SK-N-SH (cell line): ENCODE measurements at regions not wholly inside any gene's neighbourhood (a gene's known extent, or its start where the extent isn't known, plus 50 kb on each side); places are given as distances from the start of the nearest gene placed in this dataset.

ENCODE experiments used
- CTCF ChIA-PET: fragments of 300-600, 350-600 bp; formaldehyde crosslinking; extraction: SDS; loops from one replicate; lab custom pipeline; 2021; lab: Yijun Ruan, JAX
- POLR2A ChIA-PET: fragments of 350-600 bp; sonication (Branson Sonifier 250); formaldehyde crosslinking; extraction: SDS; loops from one replicate; lab custom pipeline; 2020; ENCODE audit warnings: antibody characterized with exemption, inconsistent platforms; lab: Yijun Ruan, JAX
- DNase-seq: peaks from one replicate; pipeline ENCODE4 v3.0.0; 2012
- H2AFZ ChIP-seq: fragments of 200-600 bp; sonication (generic); 2 replicates; pipeline ENCODE4 v1.8.1; 2016; ENCODE audit warnings: antibody characterized with exemption, mild to moderate bottlenecking, low read depth
- H3F3A ChIP-seq: fragments of 200-600 bp; sonication (generic); replicated peaks from 2 replicates; pipeline ENCODE3; 2016; ENCODE audit warnings: antibody characterized with exemption, mild to moderate bottlenecking; ENCODE audit not compliant: insufficient read depth
- H3K27ac ChIP-seq, 2 experiments: fragments of 200-500 bp in 1 of 2; fragments of 200-600 bp in 1 of 2; sonication (Bioruptor generic) in 1 of 2; sonication (generic), shearing (Covaris generic) in 1 of 2; 2 replicates each; pipeline versions ENCODE4 v1.5.1 to v1.6.1; 2014 to 2016; ENCODE audit warnings: low read depth in 2 of 2, inconsistent platforms in 1 of 2, low read length in 1 of 2, mild to moderate bottlenecking in 1 of 2, mixed read lengths in 1 of 2
- H3K27me3 ChIP-seq: fragments of 200-600 bp; sonication (generic), shearing (Covaris generic); 2 replicates; pipeline ENCODE4 v1.6.1; 2016; ENCODE audit warnings: mixed run types; ENCODE audit not compliant: insufficient read depth
- H3K36me3 ChIP-seq, 2 experiments: fragments of 200-500 bp in 1 of 2; fragments of 200-600 bp in 1 of 2; sonication (Bioruptor generic) in 1 of 2; sonication (generic) in 1 of 2; replicated peaks in 1 of 2; 2 replicates each; pipeline versions ENCODE3 to v1.5.1; 2014 to 2016; ENCODE audit warnings: low read length in 1 of 2, mild to moderate bottlenecking in 1 of 2; ENCODE audit not compliant: insufficient read depth in 2 of 2, control insufficient read depth in 1 of 2
- H3K4me1 ChIP-seq, 2 experiments: fragments of 200-500 bp in 1 of 2; fragments of 200-600 bp in 1 of 2; sonication (Bioruptor generic) in 1 of 2; sonication (generic), shearing (Covaris generic) in 1 of 2; 2 replicates each; pipeline versions ENCODE4 v1.5.1 to v1.6.1; 2014 to 2016; ENCODE audit warnings: low read depth in 1 of 2, low read length in 1 of 2, mixed run types in 1 of 2; ENCODE audit not compliant: insufficient read depth in 2 of 2, control insufficient read depth in 1 of 2
- H3K4me2 ChIP-seq: fragments of 200-600 bp; sonication (generic), shearing (Covaris generic); 2 replicates; pipeline ENCODE4 v1.6.1; 2017; ENCODE audit warnings: mixed run types
- H3K4me3 ChIP-seq, 2 experiments: fragments of 200-500 bp in 1 of 2; fragments of 200-600 bp in 1 of 2; sonication (Bioruptor generic) in 1 of 2; sonication (generic), shearing (Covaris generic) in 1 of 2; 2 replicates each; pipeline versions ENCODE4 v1.5.1 to v1.8.1; 2014 to 2016; ENCODE audit warnings: low read depth in 2 of 2, inconsistent platforms in 1 of 2, low read length in 1 of 2, mild to moderate bottlenecking in 1 of 2, mixed read lengths in 1 of 2, moderate library complexity in 1 of 2
- H3K79me2 ChIP-seq: fragments of 200-600 bp; sonication (generic); 2 replicates; pipeline ENCODE4 v1.8.1; 2017; ENCODE audit warnings: mild to moderate bottlenecking; ENCODE audit not compliant: insufficient read depth
- H3K9ac ChIP-seq: fragments of 200-600 bp; sonication (generic); 2 replicates; pipeline ENCODE4 v1.6.1; 2017; ENCODE audit warnings: mixed run types
- H3K9me2 ChIP-seq: fragments of 200-600 bp; sonication (generic); 2 replicates; pipeline ENCODE4 v1.6.1; 2017; ENCODE audit warnings: mixed run types
- H3K9me3 ChIP-seq: fragments of 200-600 bp; sonication (generic); 2 replicates; pipeline ENCODE4 v1.6.1; 2017; ENCODE audit warnings: mixed run types, mild to moderate bottlenecking, moderate library complexity
- H4K20me1 ChIP-seq: fragments of 200-600 bp; sonication (generic); 2 replicates; pipeline ENCODE4 v1.6.1; 2017; ENCODE audit warnings: mild to moderate bottlenecking, mixed run types; ENCODE audit not compliant: insufficient read depth
- CHD2 ChIP-seq: fragments of 150-350 bp; IDR thresholded peaks from 2 replicates; pipeline ENCODE4 v1.6.1; 2018; ENCODE audit warnings: low read length; ENCODE audit not compliant: partially characterized antibody
- CTCF ChIP-seq: fragments of 200-600 bp; sonication (generic); IDR thresholded peaks from 2 replicates; pipeline ENCODE4 v1.6.1; 2017; ENCODE audit warnings: antibody characterized with exemption, mild to moderate bottlenecking, moderate library complexity
- GATA2 ChIP-seq: sonication (generic); formaldehyde crosslinking; IDR thresholded peaks from 2 replicates; pipeline ENCODE4 v1.5.0; 2020; ENCODE audit warnings: mild to moderate bottlenecking, missing genetic modification reagents
- MAX ChIP-seq: IDR thresholded peaks from 2 replicates; pipeline ENCODE4 v1.4.0; 2012; ENCODE audit warnings: low read depth
- NRF1 ChIP-seq: IDR thresholded peaks from 2 replicates; pipeline ENCODE4 v1.6.1; 2012; ENCODE audit warnings: low read depth, mild to moderate bottlenecking, low read length
- RAD21 ChIP-seq: IDR thresholded peaks from 2 replicates; pipeline ENCODE4 v1.6.1; 2012; ENCODE audit warnings: mild to moderate bottlenecking, low read length
- RXRA ChIP-seq: IDR thresholded peaks from 2 replicates; pipeline ENCODE4 v1.4.0; 2012; ENCODE audit warnings: low read depth, mild to moderate bottlenecking, borderline replicate concordance
- TCF12 ChIP-seq: IDR thresholded peaks from 2 replicates; pipeline ENCODE4 v1.4.0; 2012
- YY1 ChIP-seq: IDR thresholded peaks from 2 replicates; pipeline ENCODE4 v1.4.0; 2012; ENCODE audit warnings: low read depth, mild to moderate bottlenecking
- ZBTB33 ChIP-seq: IDR thresholded peaks from 2 replicates; pipeline ENCODE4 v1.4.0; 2012; ENCODE audit warnings: low read depth, borderline replicate concordance
- WGBS: methylation state at CpG from one replicate; pipeline ENCODE4 v1.1.6; 2017; ENCODE audit warnings: low lambda C conversion rate; 5-methylcytosine and 5-hydroxymethylcytosine counted together

- TF ChIP-seq ZBTB33, result no peak
- no peak for TF ChIP-seq NRF1
- TF ChIP-seq TCF12, result peak; percentile 87
Measured at GRCh38 chr10:65341323-65341925, 1584.4 kb upstream of the LRRTM3 start (continued).

GRCh38 chr10:65342245-65342644, 1583.6 kb upstream of the LRRTM3 start:
- no peaks in the 10 kb centered on the region for H3K36me3 ChIP-seq
- ChIA-PET CTCF (no interaction called here), POLR2A (no interaction called here)
- no peak overlapping the region for H3K4me2 ChIP-seq
- no peak overlapping the region for H3K9ac ChIP-seq
- H2AFZ ChIP-seq, result no peak overlapping the region
- no peaks in the 10 kb centered on the region for H3K9me3 ChIP-seq
- H3F3A ChIP-seq, result no peaks in the 10 kb centered on the region
- peaks cover 0 to 11% of the 10 kb centered on the region in 2 experiments; a peak in 3 of 4 replicates for H3K4me1 ChIP-seq
- no peaks in the 10 kb centered on the region for H3K9me2 ChIP-seq
- no peak overlapping the region for H3K4me3 ChIP-seq
- TF ChIP-seq CHD2 (no peak), MAX (no peak), NRF1 (no peak), CTCF (no peak), RAD21 (no peak), RXRA (no peak)
- 75% methylated on average over 1 of the region's 1 CpG for WGBS
- no peaks in the 10 kb centered on the region for H3K79me2 ChIP-seq
- no peak for DNase-seq
- H3K27ac ChIP-seq, result peak overlapping the region in 1 of 2 experiments; percentile 90; a peak in 2 of 4 replicates
- H4K20me1 ChIP-seq, result no peaks in the 10 kb centered on the region
- no peaks in the 10 kb centered on the region for H3K27me3 ChIP-seq

- no peaks in the 10 kb centered on the region for H3F3A ChIP-seq
- H4K20me1 ChIP-seq, result no peaks in the 10 kb centered on the region
- no peak overlapping the region for H3K4me2 ChIP-seq
- POLR2A ChIA-PET, result no interaction called here
- H3K9me2 ChIP-seq, result no peaks in the 10 kb centered on the region
- 49% methylated on average over 3 of the region's 3 CpGs for WGBS
- H3K9ac ChIP-seq, result no peak overlapping the region
- H3K79me2 ChIP-seq, result no peaks in the 10 kb centered on the region
- H2AFZ ChIP-seq, result no peak overlapping the region
- H3K27me3 ChIP-seq, result no peaks in the 10 kb centered on the region
- peak overlapping the region in 1 of 2 experiments; percentile 22; a peak in 1 of 4 replicates for H3K27ac ChIP-seq
- TF ChIP-seq GATA2 (CRISPR knock-in tag) (no peak), YY1 (no peak)
- TF ChIP-seq, all 33 proteins: peak for 0
- H3K4me1 ChIP-seq, result peaks cover 0 to 11% of the 10 kb centered on the region in 2 experiments; a peak in 2 of 4 replicates
- DNase-seq, result no peak
- CTCF ChIA-PET, result interaction anchor here (1.7 kb wide), 1 partner anchor 9 kb away, joined by 4 read pairs; no protein-coding TSS in a partner anchor
- H3K4me3 ChIP-seq, result no peak overlapping the region
- H3K36me3 ChIP-seq, result no peaks in the 10 kb centered on the region
- H3K9me3 ChIP-seq, result no peaks in the 10 kb centered on the region
Measured at GRCh38 chr10:65346466-65346865, 1579.4 kb upstream of the LRRTM3 start.
